GM20000 (cell line): ENCODE measurements at regions not wholly inside any gene's neighbourhood (a gene's known extent, or its start where the extent isn't known, plus 50 kb on each side); places are given as distances from the start of the nearest gene placed in this dataset.

Experiments used
- DNase-seq: peaks from one replicate; pipeline ENCODE4 v3.0.0; 2012; ENCODE audit warnings: low spot score
- CTCF ChIP-seq: IDR thresholded peaks from 2 replicates; pipeline ENCODE4 v1.5.1; 2012; ENCODE audit warnings: mild to moderate bottlenecking, control low read depth; ENCODE audit errors: extremely low read depth, missing control alignments

GRCh38 chr16:61007694-61008093 is 1028.5 kb downstream of the CDH8 start:
- DNase-seq, result no peak
- no peak for TF ChIP-seq CTCF

- no peak for DNase-seq
- no peak for TF ChIP-seq CTCF
Measured at GRCh38 chr16:61005952-61006351, 1030.3 kb downstream of the CDH8 start.

GRCh38 chr16:61002479-61003204 is 1033.6 kb downstream of the CDH8 start:
- no peak for DNase-seq
- TF ChIP-seq CTCF, result no peak

- no peak for DNase-seq
Measured at GRCh38 chr16:60991886-60992285, 1044.4 kb downstream of the CDH8 start.

GRCh38 chr16:60989592-60989991 is 1046.6 kb downstream of the CDH8 start:
- no peak for DNase-seq
- TF ChIP-seq CTCF, result no peak

More at GRCh38 chr16:60991886-60992285, 1044.4 kb downstream of the CDH8 start:
- TF ChIP-seq CTCF, result no peak

GRCh38 chr16:60979119-60979518 is 1057.1 kb downstream of the CDH8 start:
- no peak for DNase-seq
- no peak for TF ChIP-seq CTCF

GRCh38 chr16:60949800-60950199 is 1086.4 kb downstream of the CDH8 start:
- no peak for TF ChIP-seq CTCF
- DNase-seq, result no peak
